Right ventricle myocardium inferior (tissue), 1 donor: ENCODE measurements at regions not wholly inside any gene's neighbourhood (a gene's known extent, or its start where the extent isn't known, plus 50 kb on each side); places are given as distances from the start of the nearest gene placed in this dataset.
A peak's percentile ranks its signal among the peaks of the same experiment; 100 is the strongest.

ENCODE experiments used
- ATAC-seq: fragments of 200-7000 bp; cut with Tn5 transposase; one replicate; pipeline ENCODE4 v1.9.1; 2020; ENCODE audit warnings: mild to moderate bottlenecking, moderate library complexity
- DNase-seq: peaks from one replicate; pipeline ENCODE4 v3.0.0; 2021; ENCODE audit errors: missing footprints
- intact Hi-C: fragments of 100-400 bp; cut with DNase I; formaldehyde crosslinking; loops from one replicate; pipeline ENCODE4 v1.11.0; 2022
- donor health status: DM: no; HTN: yes; CAD: no; lungs with severe emphysema.

DNA sequence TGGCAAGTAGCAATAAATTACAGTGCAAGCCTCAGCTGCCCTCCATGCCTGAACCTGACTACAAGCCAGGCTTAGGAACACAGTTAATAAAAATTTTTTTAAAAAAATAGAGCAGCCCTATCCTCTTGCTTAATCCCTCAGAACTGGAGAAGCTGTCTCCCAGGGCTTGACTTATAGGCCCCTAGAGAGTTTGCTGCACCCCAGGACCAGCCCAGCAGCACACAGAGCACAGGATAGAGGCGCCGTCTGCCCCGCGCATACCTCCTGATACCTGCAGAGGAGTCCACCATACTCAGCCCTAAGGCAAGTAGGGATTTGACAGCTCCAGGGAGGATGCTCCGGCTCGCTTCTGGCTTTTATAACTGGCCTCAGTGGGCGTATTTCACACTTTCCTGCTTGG lies 548.6 kb upstream of the RAB6C start:
- intact Hi-C loops = no loop called here
- DNase-seq = no peak
- ATAC-seq = no peak

DNA sequence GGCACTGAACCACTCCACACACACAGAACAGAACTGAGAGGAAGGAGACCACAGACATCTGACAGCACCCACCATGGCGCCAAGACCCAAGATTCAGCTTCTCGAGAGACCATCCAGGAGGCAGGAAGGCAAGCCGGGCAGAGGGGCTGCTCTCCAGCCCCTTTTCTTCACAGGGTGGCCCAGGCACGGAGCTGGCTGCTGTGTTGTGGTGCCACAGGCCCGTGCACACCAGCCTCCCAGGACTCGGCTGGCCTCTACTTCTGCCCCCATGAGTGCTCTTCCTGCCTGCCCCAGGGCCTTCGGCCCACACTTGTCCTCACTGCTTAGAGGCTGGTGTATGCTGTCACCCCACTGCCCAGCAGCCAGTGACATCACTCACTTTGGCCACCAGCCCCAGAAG lies 547.6 kb upstream of the RAB6C start:
- ATAC-seq = no peak
- intact Hi-C loops = no loop called here
- no peak for DNase-seq

DNA sequence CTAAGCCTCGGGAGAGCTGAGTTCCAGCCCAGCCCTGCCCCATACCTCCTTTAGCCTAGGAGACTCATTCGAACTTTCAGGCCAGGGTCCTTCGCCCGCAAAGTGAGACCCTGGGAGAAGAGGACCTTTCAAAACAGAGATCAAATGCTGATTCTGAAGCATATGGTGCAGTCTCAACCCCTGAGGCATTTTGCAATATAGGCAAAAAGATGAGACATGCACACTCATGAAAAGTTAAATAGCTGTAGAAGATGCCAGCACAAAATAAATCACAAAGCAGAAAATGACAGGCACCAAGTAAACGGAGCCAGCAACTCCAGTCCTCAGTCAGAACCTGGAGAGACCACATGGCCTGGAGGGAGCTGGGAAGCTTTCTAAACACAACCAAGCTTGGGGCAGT lies 542.7 kb upstream of the RAB6C start:
- intact Hi-C loops = no loop called here
- ATAC-seq = no peak

DNA sequence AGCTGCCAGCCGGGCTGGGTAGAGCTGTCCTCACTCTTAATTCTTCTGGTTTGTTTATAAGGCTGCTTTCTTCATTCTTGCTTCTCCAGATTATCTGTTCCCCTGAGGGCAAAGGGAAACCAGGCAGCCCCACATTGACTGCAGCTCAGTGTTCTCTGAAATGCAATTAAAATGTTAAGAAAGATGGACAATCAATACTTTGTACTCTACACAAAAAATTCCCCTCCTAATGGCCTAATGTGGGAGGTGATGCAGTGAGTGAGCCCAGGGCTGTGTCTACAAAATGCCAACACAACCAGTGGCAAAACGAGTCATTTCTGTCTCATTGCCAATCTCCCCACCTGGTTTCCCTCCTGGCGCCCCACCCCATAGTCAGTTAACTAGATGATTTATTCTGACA lies 541.7 kb upstream of the RAB6C start:
- ATAC-seq (no peak), DNase-seq (no peak)
- intact Hi-C loops = no loop called here

More for the DNA sequence above, 542.7 kb upstream of the RAB6C start:
- no peak for DNase-seq

DNA sequence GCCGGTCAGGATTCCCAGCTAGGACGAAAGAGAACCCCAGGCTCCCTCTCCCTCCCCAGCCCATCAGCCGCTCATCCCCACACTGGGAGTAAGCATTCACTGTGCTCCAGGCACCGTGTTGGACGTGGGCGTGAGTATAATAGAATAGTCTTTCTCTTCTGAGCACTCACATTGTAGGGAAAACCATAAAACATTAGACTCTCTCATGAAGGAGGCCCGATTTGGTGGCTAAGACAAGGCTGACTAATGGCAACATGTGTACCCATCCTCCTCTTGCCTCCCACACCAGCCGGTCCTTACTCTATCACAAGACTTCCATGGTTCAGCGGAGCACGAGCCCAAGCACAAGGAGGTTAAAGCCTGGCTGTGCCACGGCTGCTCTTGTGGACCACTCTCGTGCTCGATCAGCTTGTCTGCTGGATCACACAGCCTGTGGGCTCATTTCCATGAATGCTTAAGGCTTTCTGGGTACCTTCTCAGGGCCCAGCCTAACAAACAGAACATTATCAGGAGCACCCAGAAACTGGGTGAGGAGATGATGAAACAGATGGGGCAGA lies 540.9 kb upstream of the RAB6C start:
- ATAC-seq (no peak), DNase-seq (no peak)
- intact Hi-C loops = no loop called here

DNA sequence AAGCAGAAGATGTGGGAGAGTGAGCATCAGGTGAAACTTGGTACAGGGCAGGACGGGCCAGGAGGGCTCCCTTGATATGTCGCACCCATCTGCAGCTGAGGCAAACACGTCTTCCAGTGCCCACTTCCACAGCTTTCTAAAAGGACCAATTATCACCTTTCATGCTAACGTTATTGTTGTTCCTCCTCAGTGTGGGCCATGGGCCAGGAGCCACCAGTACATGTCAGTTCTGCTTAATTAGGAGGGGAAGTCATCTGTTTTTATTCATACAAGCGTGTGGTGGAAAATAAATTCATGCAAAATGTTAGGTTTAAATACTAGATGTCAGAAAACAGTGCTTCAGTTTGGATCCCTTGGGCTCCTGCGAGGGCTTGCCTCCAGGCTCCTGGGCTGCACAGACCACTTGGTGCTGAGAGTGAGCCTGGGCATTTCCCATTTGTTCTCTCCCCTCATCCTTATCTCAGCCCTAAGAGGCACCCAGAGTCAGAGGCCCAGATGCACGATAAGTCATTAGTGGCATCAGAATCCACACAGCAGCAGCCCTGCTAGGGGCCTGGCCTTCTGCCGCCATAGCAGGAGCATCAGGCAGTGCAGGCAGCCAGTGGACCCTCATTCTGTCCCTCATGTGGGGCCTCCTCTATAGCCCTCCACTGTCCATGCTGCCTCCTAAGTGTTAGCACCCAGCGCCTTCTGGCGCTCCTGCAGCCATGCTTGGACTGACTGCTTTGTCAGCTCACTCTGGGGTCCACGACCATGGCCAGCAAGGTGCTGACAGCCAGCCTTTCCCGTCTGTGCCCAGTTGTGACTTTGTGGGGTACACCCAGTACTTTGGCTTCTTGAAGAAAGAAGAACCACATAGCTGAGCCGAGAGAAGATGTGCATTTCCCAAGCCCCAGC lies 539.8 kb upstream of the RAB6C start:
- intact Hi-C loops = no loop called here
- ATAC-seq (peak; percentile 16), DNase-seq (no peak)

DNA sequence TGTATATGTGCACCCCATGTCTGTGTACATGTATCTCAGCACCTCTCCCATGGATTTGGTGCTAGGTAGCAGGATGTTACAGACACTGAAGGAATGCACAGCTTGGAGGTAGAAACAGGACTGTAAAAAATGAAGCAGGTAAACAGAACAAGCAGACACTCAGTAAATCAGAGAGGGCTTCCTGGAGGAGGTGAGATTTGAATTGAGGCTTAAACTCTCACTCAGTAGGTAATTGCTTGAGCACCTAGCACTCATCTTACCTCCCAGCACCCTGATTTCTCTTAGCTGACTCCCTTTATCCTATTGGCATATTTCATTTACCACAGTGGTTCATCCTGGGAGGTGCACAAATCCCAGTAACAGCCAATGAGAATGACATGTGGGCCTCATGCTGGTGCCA lies 537.9 kb upstream of the RAB6C start:
- intact Hi-C loops = no loop called here
- no peak for ATAC-seq
- no peak for DNase-seq

DNA sequence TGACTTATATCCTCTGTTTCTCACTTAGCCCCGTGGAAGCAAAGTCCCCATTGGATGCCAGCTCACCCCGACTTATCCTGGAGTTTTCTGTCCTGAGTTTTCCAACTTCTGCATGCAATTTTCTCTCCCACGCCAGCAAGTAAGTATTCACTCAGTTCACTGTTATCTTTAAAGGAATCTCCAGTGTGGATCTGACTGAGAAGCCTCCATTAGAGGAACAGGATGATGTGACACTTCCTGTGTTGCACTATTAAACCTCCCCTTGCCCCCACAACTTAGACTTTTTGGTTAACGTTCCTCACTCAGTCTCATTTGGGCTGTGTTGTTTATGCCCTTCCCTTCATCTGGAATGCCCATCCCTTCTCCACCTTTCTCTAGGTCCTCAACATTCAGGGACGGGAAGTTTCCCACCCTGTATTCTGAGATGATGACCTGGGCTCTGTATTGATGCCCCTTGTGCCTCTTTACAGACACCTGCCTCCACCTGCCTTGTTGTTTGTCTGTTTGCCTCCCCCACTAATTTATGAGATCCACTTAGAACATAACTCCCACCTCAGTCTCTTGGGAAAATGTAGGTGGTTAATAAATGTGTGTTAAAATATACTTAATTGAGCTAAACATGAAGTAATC lies 536.1 kb upstream of the RAB6C start:
- ATAC-seq = no peak
- DNase-seq = no peak
- intact Hi-C loops = no loop called here

DNA sequence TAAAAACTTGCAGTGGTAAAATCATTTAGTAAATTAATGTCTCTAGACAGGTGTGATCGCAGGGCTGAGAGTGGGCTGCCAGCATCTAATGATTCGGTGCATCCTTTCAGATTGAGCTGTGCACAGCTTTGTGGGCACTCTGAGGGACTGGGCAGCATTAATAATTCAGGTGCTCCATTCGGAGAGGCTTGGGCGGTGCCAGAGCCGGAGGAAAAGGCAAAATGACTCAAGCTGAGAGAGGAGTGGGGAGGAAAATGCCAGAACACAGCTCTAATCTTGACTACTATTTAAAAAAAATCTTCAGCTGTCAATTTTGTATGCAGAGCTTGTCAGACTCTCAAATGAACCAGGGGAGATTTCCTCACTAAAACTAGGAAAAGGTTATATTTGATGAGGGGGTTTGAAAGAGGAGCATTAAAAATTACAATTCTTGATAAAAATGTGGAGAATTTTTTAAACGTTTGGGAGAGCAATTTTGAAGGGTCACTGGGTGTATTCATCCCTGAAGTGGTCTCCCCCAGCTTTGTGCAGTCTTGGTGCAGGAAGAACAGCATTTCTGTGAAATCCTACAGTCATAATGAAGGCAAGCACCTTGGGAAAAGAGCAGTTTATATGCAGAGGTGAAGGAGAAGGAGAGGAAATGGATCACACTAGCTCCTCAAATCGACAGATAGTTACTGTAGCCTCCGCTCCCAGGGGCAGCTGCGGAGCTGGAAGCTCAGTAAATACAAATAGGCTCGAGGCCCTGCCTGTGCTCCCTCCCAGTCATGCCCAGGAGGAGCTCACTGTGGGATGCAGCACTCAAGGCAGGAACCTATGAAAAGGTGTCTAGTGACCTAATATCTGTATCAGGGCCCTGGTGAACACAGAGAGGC lies 535.4 kb upstream of the RAB6C start:
- DNase-seq (no peak), ATAC-seq (no peak)
- intact Hi-C loops = no loop called here

DNA sequence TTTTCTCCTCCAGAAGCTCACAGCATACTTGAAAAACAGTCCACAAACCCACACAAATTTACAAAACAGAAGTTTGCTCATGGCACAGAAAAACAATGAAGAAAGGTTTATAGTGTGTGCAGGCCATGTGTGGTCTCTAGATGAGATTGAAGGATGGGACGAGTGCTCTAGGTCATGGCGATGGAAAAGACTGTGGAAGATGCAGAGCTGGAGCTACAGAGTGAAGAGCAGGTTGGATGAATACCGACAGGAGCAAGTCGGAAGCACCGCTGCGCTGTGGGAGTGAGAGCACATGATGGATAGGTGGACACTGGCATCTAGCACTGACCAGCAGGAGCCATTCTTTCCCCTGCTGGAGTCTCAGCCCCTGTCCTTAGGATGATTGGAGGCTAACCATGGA lies 534.7 kb upstream of the RAB6C start:
- DNase-seq = no peak
- intact Hi-C loops = no loop called here
- no peak for ATAC-seq

DNA sequence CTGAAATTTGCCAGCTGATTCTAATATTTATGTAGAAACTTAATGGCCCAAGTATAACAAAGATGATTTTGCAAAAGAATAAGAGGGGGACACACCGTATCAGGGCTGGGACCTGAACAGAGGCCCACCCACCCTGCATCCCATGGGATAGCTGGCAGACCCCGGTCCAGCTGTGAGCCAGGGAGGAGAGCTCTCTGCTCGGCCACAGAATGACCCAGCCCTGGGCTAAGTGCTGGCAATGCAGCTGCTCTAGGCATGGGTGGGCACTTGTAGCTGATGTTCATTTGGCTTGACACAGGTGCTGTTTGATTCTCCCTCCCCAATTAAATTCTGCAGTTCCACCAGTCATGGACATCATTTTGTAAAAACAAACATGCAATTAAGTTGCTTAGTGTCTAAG lies 522.8 kb upstream of the RAB6C start:
- ATAC-seq = no peak
- intact Hi-C loops = no loop called here

DNA sequence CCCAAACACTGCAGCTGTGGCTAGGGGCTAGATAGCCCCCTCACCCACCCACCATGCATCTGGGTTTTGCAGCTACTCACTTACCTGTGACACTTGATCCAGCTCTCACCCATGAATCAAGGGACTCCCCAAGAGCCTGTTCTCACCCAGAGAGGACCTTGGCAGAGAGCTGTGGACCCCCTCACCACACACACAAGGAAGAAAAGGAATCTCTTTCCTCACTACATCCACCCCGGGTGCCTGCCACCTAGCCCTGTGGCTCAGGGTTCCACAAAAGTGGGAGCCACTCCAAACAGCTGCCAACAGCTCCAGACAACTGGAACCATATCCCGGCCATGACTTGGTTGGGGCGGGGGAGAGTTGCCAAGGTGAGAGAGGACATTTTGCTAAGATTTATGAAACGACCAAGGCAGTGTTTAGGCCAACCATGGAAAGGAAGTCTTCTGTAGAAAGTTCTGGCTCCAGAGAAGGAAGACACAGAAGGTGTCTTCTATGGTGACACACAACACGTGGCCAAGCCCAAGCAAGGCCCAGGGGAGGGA lies 522.1 kb upstream of the RAB6C start:
- ATAC-seq (no peak), DNase-seq (no peak)
- intact Hi-C loops = no loop called here

More for the DNA sequence above, 522.8 kb upstream of the RAB6C start:
- no peak for DNase-seq

DNA sequence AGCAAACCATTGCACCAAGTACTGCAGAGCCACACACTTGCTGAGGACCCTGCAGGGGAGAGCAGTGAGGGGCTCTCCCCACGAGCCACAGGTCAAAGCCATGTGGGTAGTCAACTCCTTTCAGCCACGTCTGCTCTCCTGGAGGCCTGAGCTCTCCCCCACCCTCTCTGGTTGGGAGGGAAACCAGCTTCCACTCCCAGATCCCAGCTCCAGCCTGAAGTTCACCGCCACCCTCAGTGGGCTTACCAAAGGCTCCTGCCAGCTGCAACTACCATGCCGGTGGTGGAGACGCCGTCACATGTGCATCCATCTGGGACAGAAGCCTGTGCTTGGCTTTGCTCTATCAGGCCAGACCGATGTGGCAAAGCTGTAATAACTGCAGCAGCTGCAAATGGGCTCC lies 521.5 kb upstream of the RAB6C start:
- intact Hi-C loops = no loop called here
- DNase-seq (no peak), ATAC-seq (no peak)

DNA sequence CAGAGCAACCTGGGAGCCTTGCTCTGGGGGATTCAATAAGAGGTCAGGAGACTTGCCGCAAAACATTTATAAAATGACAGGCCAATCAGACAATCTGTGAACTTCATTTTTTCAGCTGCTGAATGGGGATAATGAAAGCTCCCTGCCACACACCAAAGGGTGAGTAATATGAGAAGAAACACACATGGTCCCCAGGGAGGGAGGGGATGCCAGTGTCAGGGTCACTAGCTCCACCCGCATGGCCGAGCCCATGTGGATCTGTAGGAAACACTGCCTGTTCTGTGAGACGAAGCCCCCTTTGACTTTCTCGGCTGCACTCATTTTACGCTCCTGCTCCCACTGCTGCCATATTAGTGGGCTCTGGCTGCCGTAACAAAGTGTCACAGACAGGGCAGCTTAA lies 521.0 kb upstream of the RAB6C start:
- intact Hi-C loops = no loop called here
- ATAC-seq (no peak), DNase-seq (no peak)

DNA sequence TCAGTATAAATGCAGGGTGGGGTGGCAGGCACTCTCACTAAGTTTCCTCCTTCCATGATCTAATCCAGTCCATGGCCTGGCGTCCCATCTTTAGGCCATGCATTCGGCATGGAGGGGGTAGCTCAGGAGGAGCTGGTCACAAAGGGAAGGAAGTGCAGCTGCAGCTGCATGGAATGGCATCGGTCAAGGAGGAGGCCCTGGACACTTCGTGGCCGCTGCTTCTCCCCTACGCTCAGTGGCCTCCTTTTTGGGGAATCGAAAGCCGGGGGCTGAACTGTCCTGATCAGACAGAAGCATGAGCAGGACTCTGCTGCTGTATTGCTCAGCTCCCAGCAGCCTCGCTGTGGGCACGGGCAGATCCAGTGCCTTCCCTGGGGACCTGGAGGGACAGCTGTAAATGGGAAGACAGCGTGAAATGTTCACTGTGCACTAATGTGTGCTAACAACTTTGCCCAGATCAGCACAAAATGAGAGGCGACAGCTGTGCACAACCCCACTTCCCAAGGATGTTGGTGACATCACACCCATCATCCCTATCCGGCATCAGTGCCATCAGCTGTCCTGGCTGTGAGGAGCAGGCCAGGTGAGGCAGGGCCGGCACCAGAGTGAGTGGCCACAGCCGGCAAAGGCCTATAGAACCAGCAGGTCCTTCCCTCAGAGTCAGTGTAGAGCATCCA lies 520.1 kb upstream of the RAB6C start:
- intact Hi-C loops = no loop called here
- DNase-seq = no peak
- no peak for ATAC-seq

DNA sequence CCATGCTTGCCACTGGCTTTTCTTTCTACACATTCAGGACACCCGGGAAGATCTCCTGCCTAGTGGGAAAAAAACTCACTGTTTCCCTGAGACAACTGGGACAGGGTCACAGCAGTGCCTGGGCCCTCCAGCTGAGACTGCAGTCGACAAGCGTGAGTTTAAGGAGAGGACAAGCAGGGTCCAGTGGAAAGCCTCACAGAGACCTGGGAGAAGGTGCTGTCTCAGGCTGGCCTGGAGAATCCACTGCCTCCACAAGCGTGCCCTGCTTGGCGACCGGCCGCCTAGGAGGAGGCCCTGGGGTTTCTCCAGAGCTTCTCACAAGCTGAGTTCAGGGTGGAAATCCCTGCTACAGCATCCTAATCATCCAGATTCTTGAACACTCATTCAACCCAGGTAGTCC lies 519.6 kb upstream of the RAB6C start:
- no peak for ATAC-seq
- DNase-seq = no peak
- intact Hi-C loops = no loop called here

DNA sequence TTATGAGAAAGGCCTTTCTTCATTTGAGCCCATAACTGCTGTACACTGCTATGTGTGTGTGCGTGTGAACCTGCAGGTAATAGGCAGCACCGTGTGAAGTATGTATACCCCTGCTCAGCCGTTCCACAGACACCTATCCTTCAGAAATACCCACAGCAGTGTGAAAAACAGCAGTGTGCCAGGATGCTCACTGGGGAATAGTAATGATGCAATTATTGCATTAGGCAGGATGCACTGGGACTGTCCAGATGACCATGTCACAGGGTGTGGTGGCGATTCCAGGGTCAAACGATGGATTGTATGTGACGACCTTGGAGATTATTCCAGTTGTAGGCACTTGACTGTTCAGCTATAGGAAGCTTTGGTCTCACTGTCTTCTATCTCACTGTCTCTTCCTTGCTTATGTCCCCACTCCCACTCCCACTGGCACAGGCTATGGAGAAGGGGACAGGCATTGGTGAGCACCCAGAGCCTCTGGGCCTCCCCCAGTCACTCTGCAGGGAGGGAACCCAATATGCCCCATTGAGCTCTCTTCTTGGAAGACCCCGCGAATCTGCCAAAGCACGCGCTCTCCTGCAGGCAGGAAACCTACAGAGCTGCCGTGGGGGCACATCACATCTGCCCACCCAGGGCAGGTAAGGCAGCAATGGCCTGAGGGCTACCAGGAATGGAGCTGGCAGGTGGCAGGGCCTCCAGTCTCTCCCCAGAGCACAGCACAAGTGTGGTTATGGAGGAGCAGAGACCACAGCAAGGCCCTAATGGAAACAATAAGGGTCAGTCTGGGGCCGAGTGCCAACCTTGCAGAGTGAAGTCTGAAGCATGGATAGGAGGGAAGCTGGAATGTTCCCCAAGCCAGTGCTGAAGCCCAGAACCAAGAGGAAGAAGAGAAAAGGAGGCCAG lies 518.9 kb upstream of the RAB6C start:
- intact Hi-C loops = no loop called here
- DNase-seq (no peak), ATAC-seq (no peak)

DNA sequence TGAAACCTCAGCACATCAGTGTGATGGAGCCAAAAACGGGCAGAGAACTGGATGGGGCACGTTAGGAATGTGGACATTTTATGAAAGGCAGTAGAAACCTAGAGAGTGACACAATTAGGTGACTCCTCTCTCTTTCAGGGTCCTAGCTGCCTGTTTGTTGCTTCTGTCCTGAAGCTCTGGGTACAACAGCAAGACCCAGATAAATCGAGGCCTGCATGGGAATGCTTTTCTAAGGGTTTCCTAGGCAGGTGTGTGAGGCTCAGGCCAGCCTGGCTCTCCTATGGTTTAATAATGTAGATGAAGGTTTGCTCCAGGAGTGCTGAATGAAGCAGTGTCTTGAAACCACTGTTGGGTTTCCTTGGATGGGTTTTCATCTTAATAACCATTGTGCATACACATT lies 517.1 kb upstream of the RAB6C start:
- ATAC-seq (no peak), DNase-seq (no peak)
- intact Hi-C loops = no loop called here
